NB4 (cell line): ENCODE measurements at regions not wholly inside any gene's neighbourhood (a gene's known extent, or its start where the extent isn't known, plus 50 kb on each side); places are given as distances from the start of the nearest gene placed in this dataset.
"Not testable (repeated sequence)": the region's sequence is repeated elsewhere in the genome, so short reads cannot be mapped to it uniquely, and the experiment has no call there.

Source experiments
- CTCF ChIP-seq: IDR thresholded peaks from one replicate; pipeline ENCODE4 v1.5.1; 2012; ENCODE audit warnings: low read depth, low read length
- MYC ChIP-seq: IDR thresholded peaks from 2 replicates; pipeline ENCODE4 v1.6.1; 2011; ENCODE audit warnings: low read depth, low read length
- POLR2A ChIP-seq: IDR thresholded peaks from 2 replicates; pipeline ENCODE4 v1.6.1; 2011; ENCODE audit warnings: mild to moderate bottlenecking; ENCODE audit not compliant: insufficient read length; ENCODE audit errors: extremely low read depth
- TF ChIP-seq, protein P1 (sequence below): IDR thresholded peaks from 2 replicates; pipeline ENCODE4 v1.6.1; 2011; ENCODE audit warnings: low read depth, low read length

GRCh38 chr11:45739071-45739470, 65.9 kb upstream of the SLC35C1 start:
- TF ChIP-seq CTCF, MYC, POLR2A: not testable (repeated sequence)
- TF ChIP-seq, protein P1, sequence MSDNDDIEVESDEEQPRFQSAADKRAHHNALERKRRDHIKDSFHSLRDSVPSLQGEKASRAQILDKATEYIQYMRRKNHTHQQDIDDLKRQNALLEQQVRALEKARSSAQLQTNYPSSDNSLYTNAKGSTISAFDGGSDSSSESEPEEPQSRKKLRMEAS = not testable (repeated sequence)
